HCT116 (cell line): ENCODE measurements at regions not wholly inside any gene's neighbourhood (a gene's known extent, or its start where the extent isn't known, plus 50 kb on each side); places are given as distances from the start of the nearest gene placed in this dataset.

Experiments used
- ATAC-seq: fragments of 200-7000 bp; cut with Tn5 transposase; 2 replicates; pipeline ENCODE4 v1.9.1; 2020; ENCODE audit warnings: mild to moderate bottlenecking, moderate library complexity
- BruUV-seq: library from RNA; stranded (reverse); fragments of 400-500 nt; replicated peaks from 2 replicates; lab custom pipeline; 2021; lab: Mats Ljungman, UMichigan
- CTCF ChIA-PET: fragments of 300-600 bp; sonication (Branson Sonifier 250); formaldehyde crosslinking; loops from one replicate; lab custom pipeline; 2021; ENCODE audit warnings: antibody characterized with exemption; lab: Charles Lee
- POLR2A ChIA-PET: fragments of 300-600, 350-600 bp; sonication (Branson Sonifier 250); formaldehyde crosslinking; loops from one replicate; lab custom pipeline; 2021; ENCODE audit warnings: antibody characterized with exemption; lab: Charles Lee
- RAD21 ChIA-PET, 2 experiments: fragments of 300-600 bp; sonication (Branson Sonifier 250); formaldehyde crosslinking; loops; one replicate each; lab custom pipeline; 2023; ENCODE audit warnings: low total read pairs in 2 of 2; ENCODE audit not compliant: uncharacterized antibody in 2 of 2, unreplicated experiment in 2 of 2, low non-redundant PET in 1 of 2; lab: Charles Lee
- DNase-seq: peaks from one replicate; pipeline ENCODE4 v3.0.0-alpha.2; 2010; ENCODE audit warnings: low read depth, low spot score
- H2AFZ ChIP-seq: fragments of 200-600 bp; shearing (Covaris generic), sonication (generic); 2 replicates; pipeline ENCODE4 v1.6.1; 2017; ENCODE audit warnings: low read depth, mixed run types, mixed read lengths, antibody characterized with exemption, low read length; ENCODE audit not compliant: poor library complexity, severe bottlenecking
- H3K27ac ChIP-seq: 2 replicates; pipeline ENCODE4 v1.5.1; 2012; ENCODE audit warnings: low read depth, low read length
- H3K27me3 ChIP-seq: fragments of 200-600 bp; sonication (generic); 2 replicates; pipeline ENCODE4 v1.6.1; 2016; ENCODE audit warnings: mixed run types, low read length, mixed read lengths; ENCODE audit not compliant: insufficient read depth
- H3K36me3 ChIP-seq, 2 experiments: fragments of 200-500 bp in 1 of 2; fragments of 200-600 bp in 1 of 2; sonication (Bioruptor generic) in 1 of 2; sonication (generic) in 1 of 2; 2 replicates each; pipeline versions ENCODE4 v1.5.1 to v1.6.1; 2014 to 2016; ENCODE audit warnings: low read length in 2 of 2, inconsistent platforms in 1 of 2, mixed read lengths in 1 of 2, mixed run types in 1 of 2; ENCODE audit not compliant: insufficient read depth in 2 of 2, control insufficient read depth in 1 of 2
- H3K4me1 ChIP-seq, 2 experiments: fragments of 200-600 bp in 1 of 2; sonication (generic) in 1 of 2; 2 replicates each; pipeline versions ENCODE4 v1.5.1 to v1.6.1; 2012 to 2017; ENCODE audit warnings: low read length in 2 of 2, inconsistent platforms in 1 of 2, mild to moderate bottlenecking in 1 of 2, mixed read lengths in 1 of 2, mixed run types in 1 of 2, moderate library complexity in 1 of 2; ENCODE audit not compliant: insufficient read depth in 2 of 2, control insufficient read depth in 1 of 2
- H3K4me2 ChIP-seq: fragments of 200-600 bp; sonication (generic); 2 replicates; pipeline ENCODE4 v1.6.1; 2017; ENCODE audit warnings: mixed run types, low read length, mixed read lengths
- H3K4me3 ChIP-seq, 2 experiments: fragments of 200-600 bp in 1 of 2; sonication (generic) in 1 of 2; replicated peaks in 1 of 2; 2 replicates each; pipeline ENCODE4 v1.5.1; 2011 to 2016; ENCODE audit warnings: low read length in 2 of 2, control low read depth in 1 of 2, low read depth in 1 of 2, mild to moderate bottlenecking in 1 of 2, mixed read lengths in 1 of 2, mixed run types in 1 of 2
- H3K79me2 ChIP-seq: fragments of 200-600 bp; sonication (generic); 2 replicates; pipeline ENCODE4 v1.6.1; 2017; ENCODE audit warnings: mild to moderate bottlenecking, mixed run types, low read length, moderate library complexity, mixed read lengths; ENCODE audit not compliant: insufficient read depth
- H3K9ac ChIP-seq: fragments of 200-600 bp; sonication (generic); 2 replicates; pipeline ENCODE4 v1.6.1; 2016; ENCODE audit warnings: low read length, mixed read lengths
- H3K9me2 ChIP-seq: fragments of 200-600 bp; sonication (generic), shearing (Covaris generic); 2 replicates; pipeline ENCODE4 v1.6.1; 2017; ENCODE audit warnings: mixed run types, mild to moderate bottlenecking, moderate library complexity; ENCODE audit not compliant: insufficient read depth
- H3K9me3 ChIP-seq, 2 experiments: fragments of 200-500 bp in 1 of 2; fragments of 200-600 bp in 1 of 2; sonication (Bioruptor generic) in 1 of 2; sonication (generic) in 1 of 2; 2 replicates each; pipeline ENCODE4 v1.6.1; 2014 to 2017; ENCODE audit warnings: low read length in 2 of 2, mixed read lengths in 2 of 2, inconsistent platforms in 1 of 2, low read depth in 1 of 2, mild to moderate bottlenecking in 1 of 2, mixed run types in 1 of 2, moderate library complexity in 1 of 2; ENCODE audit not compliant: control insufficient read depth in 1 of 2, insufficient read depth in 1 of 2
- H4K20me1 ChIP-seq: fragments of 200-600 bp; sonication (generic), shearing (Covaris generic); 2 replicates; pipeline ENCODE4 v1.6.1; 2017; ENCODE audit warnings: mixed run types, mild to moderate bottlenecking, moderate library complexity; ENCODE audit not compliant: insufficient read depth
- CBX3 ChIP-seq: IDR thresholded peaks from 2 replicates; pipeline ENCODE4 v1.6.1; 2012; ENCODE audit warnings: low read depth
- CTCF ChIP-seq, 3 experiments: fragments of 200-600 bp in 1 of 3; sonication (generic) in 1 of 3; IDR thresholded peaks in 2 of 3; conservative IDR thresholded peaks in 1 of 3; 2 replicates each; pipeline ENCODE4 v1.5.1; 2012 to 2017; ENCODE audit warnings: low read depth in 2 of 3, low read length in 2 of 3, antibody characterized with exemption in 1 of 3, borderline replicate concordance in 1 of 3, control low read depth in 1 of 3, mild to moderate bottlenecking in 1 of 3, mixed read lengths in 1 of 3, mixed run types in 1 of 3, moderate library complexity in 1 of 3; ENCODE audit not compliant: insufficient read depth in 1 of 3
- EGR1 ChIP-seq: IDR thresholded peaks from 2 replicates; pipeline ENCODE4 v1.6.1; 2012; ENCODE audit warnings: low read depth
- ELF1 ChIP-seq: IDR thresholded peaks from 2 replicates; pipeline ENCODE4 v1.6.1; 2012; ENCODE audit warnings: low read depth, borderline replicate concordance
- EZH2 ChIP-seq: fragments of 200-600 bp; sonication (generic); IDR thresholded peaks from 2 replicates; pipeline ENCODE4 v1.6.1; 2017; ENCODE audit warnings: antibody characterized with exemption, mixed run types
- EZH2phosphoT487 ChIP-seq: fragments of 200-600 bp; IDR thresholded peaks from 2 replicates; pipeline ENCODE4 v1.6.1; 2018; ENCODE audit warnings: antibody characterized with exemption, borderline replicate concordance
- JUND ChIP-seq: IDR thresholded peaks from 2 replicates; pipeline ENCODE4 v1.6.1; 2012
- RAD21 ChIP-seq: IDR thresholded peaks from 2 replicates; pipeline ENCODE4 v1.6.1; 2012; ENCODE audit warnings: low read depth, mild to moderate bottlenecking
- SRF ChIP-seq: IDR thresholded peaks from 2 replicates; pipeline ENCODE4 v1.6.1; 2012; ENCODE audit warnings: low read depth
- YY1 ChIP-seq: IDR thresholded peaks from 2 replicates; pipeline ENCODE4 v1.6.1; 2011; ENCODE audit warnings: low read length, low read depth, moderate library complexity, mild to moderate bottlenecking; ENCODE audit not compliant: insufficient replicate concordance; ENCODE audit errors: extremely low read depth
- ZFX ChIP-seq: fragments of 450-650 bp; IDR thresholded peaks from 2 replicates; pipeline ENCODE4 v1.6.1; 2017
- intact Hi-C: fragments of 100-400 bp; cut with micrococcal nuclease; formaldehyde crosslinking; loops from 2 replicates; pipeline ENCODE4 v1.10.0; 2022
- TF ChIP-seq, protein P1 (sequence below): IDR thresholded peaks from 2 replicates; pipeline ENCODE4 v1.6.1; 2012

DNA sequence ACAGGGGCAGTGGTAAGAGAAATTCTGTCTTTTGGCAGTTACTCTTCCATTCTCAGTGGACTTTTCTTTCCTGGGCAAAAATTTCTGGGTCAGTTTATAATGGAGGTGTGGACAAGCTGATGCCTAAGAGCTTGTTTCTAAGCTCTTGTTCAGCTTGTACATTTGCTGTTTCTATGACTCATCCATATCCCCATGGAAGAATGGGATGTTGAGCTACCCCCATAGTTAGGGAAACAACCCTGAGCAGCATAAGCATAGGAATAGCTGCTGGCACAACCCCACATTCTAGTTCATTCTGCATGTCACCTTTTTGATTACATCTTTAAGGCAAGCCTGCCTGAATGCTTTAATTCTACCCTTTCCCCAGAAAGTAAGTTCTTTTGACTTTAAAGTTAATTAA lies 173.3 kb downstream of the PSAT1 start:
- no peaks in the 10 kb centered on the region for H3K36me3 ChIP-seq
- no peak overlapping the region for H3K27ac ChIP-seq
- H3K4me1 ChIP-seq, result no peaks in the 10 kb centered on the region
- no peak overlapping the region for H3K4me3 ChIP-seq
- H2AFZ ChIP-seq, result no peak overlapping the region
- H3K79me2 ChIP-seq, result no peaks in the 10 kb centered on the region
- intact Hi-C loops, result no loop called here
- ChIA-PET RAD21 (no interaction called here), CTCF (no interaction called here), POLR2A (no interaction called here)
- no peak for DNase-seq
- BruUV-seq, result no TSS peak
- no peaks in the 10 kb centered on the region for H3K27me3 ChIP-seq
- H3K9ac ChIP-seq, result no peak overlapping the region
- no peaks in the 10 kb centered on the region for H3K9me2 ChIP-seq
- no peak for ATAC-seq
- TF ChIP-seq EZH2phosphoT487, result no peak
- no peak for TF ChIP-seq SRF
- no peak for TF ChIP-seq EZH2
- TF ChIP-seq RAD21, result no peak
- TF ChIP-seq ZFX, result no peak
- TF ChIP-seq ELF1, result no peak
- no peak for TF ChIP-seq JUND
- no peak for TF ChIP-seq YY1
- H3K4me2 ChIP-seq, result no peak overlapping the region
- no peaks in the 10 kb centered on the region for H3K9me3 ChIP-seq
- H4K20me1 ChIP-seq, result no peaks in the 10 kb centered on the region

DNA sequence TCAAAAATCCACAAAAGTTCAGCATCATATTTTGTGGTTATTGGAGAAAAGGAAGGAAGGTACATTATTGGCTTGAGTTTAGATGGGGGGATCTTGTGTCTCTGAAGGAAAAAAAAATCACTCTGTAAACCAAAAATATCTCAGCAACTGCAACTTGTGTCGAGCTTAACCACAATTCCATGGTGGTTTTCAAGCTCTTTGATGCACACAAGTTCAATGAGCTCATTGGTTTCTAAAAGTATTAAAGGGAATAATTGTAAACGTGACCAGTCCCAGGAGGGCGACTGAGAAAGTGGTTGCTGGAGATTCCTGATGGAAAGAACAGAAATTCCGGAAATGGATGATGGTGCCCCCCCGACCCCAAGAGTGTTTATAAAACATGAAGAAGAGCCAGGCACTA lies 173.8 kb downstream of the PSAT1 start:
- Histone ChIP-seq H3K4me3 (no peak overlapping the region), H3K36me3 (no peaks in the 10 kb centered on the region), H3K4me2 (no peak overlapping the region), H3K9ac (no peak overlapping the region), H3K27ac (no peak overlapping the region), H3K9me3 (no peaks in the 10 kb centered on the region), H4K20me1 (no peaks in the 10 kb centered on the region), H3K9me2 (no peaks in the 10 kb centered on the region), H3K27me3 (no peaks in the 10 kb centered on the region), H3K79me2 (no peaks in the 10 kb centered on the region), H3K4me1 (no peaks in the 10 kb centered on the region), H2AFZ (no peak overlapping the region)
- TF ChIP-seq CTCF (IDR thresholded peaks at IDR 0.05 in 2 of 3, conservative IDR thresholded peaks at IDR 0.05 in 1 of 3; ENCODE audit: borderline replicate concordance in 1 of 3, insufficient read depth in 1 of 3, low read depth in 2 of 3, low read length in 2 of 3) (no peak), EGR1 (no peak), ZFX (no peak), ELF1 (no peak), SRF (no peak), CBX3 (no peak), EZH2 (no peak)
- TF ChIP-seq, protein P1, sequence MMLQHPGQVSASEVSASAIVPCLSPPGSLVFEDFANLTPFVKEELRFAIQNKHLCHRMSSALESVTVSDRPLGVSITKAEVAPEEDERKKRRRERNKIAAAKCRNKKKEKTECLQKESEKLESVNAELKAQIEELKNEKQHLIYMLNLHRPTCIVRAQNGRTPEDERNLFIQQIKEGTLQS, result no peak
- CTCF ChIA-PET, result no interaction called here
- intact Hi-C loops, result no loop called here
- ATAC-seq (no peak), DNase-seq (no peak)
- no TSS peak for BruUV-seq
- POLR2A ChIA-PET, result no interaction called here
- RAD21 ChIA-PET, result no interaction called here
